ENCODE measurements at regions not wholly inside any gene's neighbourhood (a gene's known extent, or its start where the extent isn't known, plus 50 kb on each side); places are given as distances from the start of the nearest gene placed in this dataset.

- intact Hi-C loops (cut with micrococcal nuclease), result no loop called here
- DNase-seq (ENCODE audit: low read depth, low spot score), result no peak
- H3K9ac ChIP-seq (ENCODE audit: low read length), result no peak overlapping the region
- H3K36me3 ChIP-seq (ENCODE audit: control insufficient read depth in 1 of 2, insufficient read depth in 2 of 2, low read length in 2 of 2), result no peaks in the 10 kb centered on the region
- no peak overlapping the region for H3K4me2 ChIP-seq (ENCODE audit: low read length)
- H3K9me2 ChIP-seq (ENCODE audit: insufficient read depth), result no peaks in the 10 kb centered on the region
- BruUV-seq (replicated peaks), result no TSS peak
- TF ChIP-seq, protein P1, sequence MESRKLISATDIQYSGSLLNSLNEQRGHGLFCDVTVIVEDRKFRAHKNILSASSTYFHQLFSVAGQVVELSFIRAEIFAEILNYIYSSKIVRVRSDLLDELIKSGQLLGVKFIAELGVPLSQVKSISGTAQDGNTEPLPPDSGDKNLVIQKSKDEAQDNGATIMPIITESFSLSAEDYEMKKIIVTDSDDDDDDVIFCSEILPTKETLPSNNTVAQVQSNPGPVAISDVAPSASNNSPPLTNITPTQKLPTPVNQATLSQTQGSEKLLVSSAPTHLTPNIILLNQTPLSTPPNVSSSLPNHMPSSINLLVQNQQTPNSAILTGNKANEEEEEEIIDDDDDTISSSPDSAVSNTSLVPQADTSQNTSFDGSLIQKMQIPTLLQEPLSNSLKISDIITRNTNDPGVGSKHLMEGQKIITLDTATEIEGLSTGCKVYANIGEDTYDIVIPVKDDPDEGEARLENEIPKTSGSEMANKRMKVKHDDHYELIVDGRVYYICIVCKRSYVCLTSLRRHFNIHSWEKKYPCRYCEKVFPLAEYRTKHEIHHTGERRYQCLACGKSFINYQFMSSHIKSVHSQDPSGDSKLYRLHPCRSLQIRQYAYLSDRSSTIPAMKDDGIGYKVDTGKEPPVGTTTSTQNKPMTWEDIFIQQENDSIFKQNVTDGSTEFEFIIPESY (IDR thresholded peaks at IDR 0.05; ENCODE audit: extremely low read depth, insufficient replicate concordance, low read length), result no peak
- TF ChIP-seq ELF1 (IDR thresholded peaks at IDR 0.05; ENCODE audit: borderline replicate concordance, low read depth) (no peak), POLR2A (IDR thresholded peaks at IDR 0.05; ENCODE audit: borderline replicate concordance, extremely low read depth, insufficient read depth, insufficient read length) (no peak), YY1 (IDR thresholded peaks at IDR 0.05; ENCODE audit: extremely low read depth, insufficient replicate concordance, low read depth, low read length) (no peak), EZH2 (IDR thresholded peaks at IDR 0.05) (no peak), EZH2phosphoT487 (IDR thresholded peaks at IDR 0.05; ENCODE audit: borderline replicate concordance) (no peak), CEBPB (IDR thresholded peaks at IDR 0.05; ENCODE audit: low read depth) (no peak), TCF7L2 (IDR thresholded peaks at IDR 0.05; ENCODE audit: borderline replicate concordance, extremely low read depth, insufficient read depth, insufficient read length) (no peak)
- no peak overlapping the region for H3K27ac ChIP-seq (ENCODE audit: low read depth, low read length)
- H3K4me1 ChIP-seq (ENCODE audit: control insufficient read depth in 1 of 2, insufficient read depth in 2 of 2, low read length in 2 of 2), result no peaks in the 10 kb centered on the region
- ChIA-PET CTCF (no interaction called here), POLR2A (no interaction called here), RAD21 (ENCODE audit: low non-redundant PET in 1 of 2, low total read pairs in 2 of 2, uncharacterized antibody in 2 of 2, unreplicated experiment in 2 of 2) (no interaction called here)
- H4K20me1 ChIP-seq (ENCODE audit: insufficient read depth), result no peaks in the 10 kb centered on the region
- no peak for ATAC-seq
- no peak overlapping the region for H3K4me3 ChIP-seq (replicated peaks in 1 of 2; ENCODE audit: low read depth in 1 of 2, low read length in 2 of 2)
- no peaks in the 10 kb centered on the region for H3K27me3 ChIP-seq (ENCODE audit: insufficient read depth, low read length)
- no peaks in the 10 kb centered on the region for H3K79me2 ChIP-seq (ENCODE audit: insufficient read depth, low read length)
- H2AFZ ChIP-seq (ENCODE audit: low read depth, low read length, poor library complexity, severe bottlenecking), result no peak overlapping the region
- no peaks in the 10 kb centered on the region for H3K9me3 ChIP-seq (ENCODE audit: control insufficient read depth in 1 of 2, insufficient read depth in 1 of 2, low read depth in 1 of 2, low read length in 2 of 2)
These were observed 1599.7 kb upstream of the ZEB2 start for GRCh38 chr2:146119586-146119985.

- POLR2A ChIA-PET, result no interaction called here
- TF ChIP-seq CTCF (IDR thresholded peaks at IDR 0.05 in 2 of 3, conservative IDR thresholded peaks at IDR 0.05 in 1 of 3; ENCODE audit: borderline replicate concordance in 1 of 3, insufficient read depth in 1 of 3, low read depth in 2 of 3, low read length in 2 of 3) (no peak), SP1 (IDR thresholded peaks at IDR 0.05; ENCODE audit: low read depth) (no peak), YY1 (IDR thresholded peaks at IDR 0.05; ENCODE audit: extremely low read depth, insufficient replicate concordance, low read depth, low read length) (no peak)
- RAD21 ChIA-PET (ENCODE audit: low non-redundant PET in 1 of 2, low total read pairs in 2 of 2, uncharacterized antibody in 2 of 2, unreplicated experiment in 2 of 2), result no interaction called here
- DNase-seq (ENCODE audit: low read depth, low spot score) (no peak), ATAC-seq (no peak)
- no peak overlapping the region for H2AFZ ChIP-seq (ENCODE audit: low read depth, low read length, poor library complexity, severe bottlenecking)
- H3K9me3 ChIP-seq (ENCODE audit: control insufficient read depth in 1 of 2, insufficient read depth in 1 of 2, low read depth in 1 of 2, low read length in 2 of 2), result no peaks in the 10 kb centered on the region
- H3K27ac ChIP-seq (ENCODE audit: low read depth, low read length), result no peak overlapping the region
- H3K4me2 ChIP-seq (ENCODE audit: low read length), result no peak overlapping the region
- no peak overlapping the region for H3K4me3 ChIP-seq (replicated peaks in 1 of 2; ENCODE audit: low read depth in 1 of 2, low read length in 2 of 2)
- H3K9ac ChIP-seq (ENCODE audit: low read length), result no peak overlapping the region
- no peaks in the 10 kb centered on the region for H3K36me3 ChIP-seq (ENCODE audit: control insufficient read depth in 1 of 2, insufficient read depth in 2 of 2, low read length in 2 of 2)
- no peaks in the 10 kb centered on the region for H3K79me2 ChIP-seq (ENCODE audit: insufficient read depth, low read length)
- no TSS peak for BruUV-seq (replicated peaks)
- CTCF ChIA-PET, result no interaction called here
- H3K4me1 ChIP-seq (ENCODE audit: control insufficient read depth in 1 of 2, insufficient read depth in 2 of 2, low read length in 2 of 2), result no peaks in the 10 kb centered on the region
- no peaks in the 10 kb centered on the region for H3K27me3 ChIP-seq (ENCODE audit: insufficient read depth, low read length)
- intact Hi-C loops (cut with micrococcal nuclease), result no loop called here
- no peaks in the 10 kb centered on the region for H4K20me1 ChIP-seq (ENCODE audit: insufficient read depth)
- no peaks in the 10 kb centered on the region for H3K9me2 ChIP-seq (ENCODE audit: insufficient read depth)
These were observed 1589.1 kb upstream of the ZEB2 start for GRCh38 chr2:146108993-146109392.
